Activated T-cell treated with anti-CD3 and anti-CD28 coated beads, Interleukin-2, amount 50 U/mL, for 4 hours (primary cell): ENCODE measurements at regions not wholly inside any gene's neighbourhood (a gene's known extent, or its start where the extent isn't known, plus 50 kb on each side); places are given as distances from the start of the nearest gene placed in this dataset.

Experiments
- ATAC-seq, 2 donors: fragments of 200-7000 bp; cut with Tn5 transposase; one replicate each; pipeline ENCODE4 v1.10.0; 2021
- DNase-seq: peaks from one replicate; pipeline ENCODE4 v3.0.0-alpha.2; 2020
- H3K27me3 Mint-ChIP-seq: one replicate; pipeline ENCODE4 v1.8.0; 2021; ENCODE audit warnings: low read depth, mixed read lengths
- H3K36me3 Mint-ChIP-seq: one replicate; pipeline ENCODE4 v1.8.0; 2022; ENCODE audit warnings: mixed read lengths; ENCODE audit not compliant: insufficient read depth
- H3K4me1 Mint-ChIP-seq: one replicate; pipeline ENCODE4 v1.8.0; 2021; ENCODE audit warnings: low read depth, mixed read lengths
- H3K4me3 Mint-ChIP-seq: one replicate; pipeline ENCODE4 v1.8.0; 2021; ENCODE audit warnings: mild to moderate bottlenecking, moderate library complexity, mixed read lengths
- H3K9me3 Mint-ChIP-seq: one replicate; pipeline ENCODE4 v1.8.0; 2021; ENCODE audit warnings: mixed read lengths

- Mint-ChIP-seq H3K4me3 (no peak overlapping the region), H3K4me1 (no peaks in the 10 kb centered on the region), H3K36me3 (no peaks in the 10 kb centered on the region), H3K9me3 (peaks cover 3% of the 10 kb centered on the region), H3K27me3 (no peaks in the 10 kb centered on the region)
- DNase-seq, result no peak
- no peak for ATAC-seq
Observed at GRCh38 chr13:73610799-73611592, 523.2 kb downstream of the KLF12 start.

GRCh38 chr13:73608711-73609485 is 525.3 kb downstream of the KLF12 start:
- ATAC-seq, result no peak
- H3K27me3 Mint-ChIP-seq, result no peaks in the 10 kb centered on the region
- no peak overlapping the region for H3K4me3 Mint-ChIP-seq
- H3K36me3 Mint-ChIP-seq, result no peaks in the 10 kb centered on the region
- peaks cover 3% of the 10 kb centered on the region for H3K9me3 Mint-ChIP-seq
- no peaks in the 10 kb centered on the region for H3K4me1 Mint-ChIP-seq
- no peak for DNase-seq

DNA sequence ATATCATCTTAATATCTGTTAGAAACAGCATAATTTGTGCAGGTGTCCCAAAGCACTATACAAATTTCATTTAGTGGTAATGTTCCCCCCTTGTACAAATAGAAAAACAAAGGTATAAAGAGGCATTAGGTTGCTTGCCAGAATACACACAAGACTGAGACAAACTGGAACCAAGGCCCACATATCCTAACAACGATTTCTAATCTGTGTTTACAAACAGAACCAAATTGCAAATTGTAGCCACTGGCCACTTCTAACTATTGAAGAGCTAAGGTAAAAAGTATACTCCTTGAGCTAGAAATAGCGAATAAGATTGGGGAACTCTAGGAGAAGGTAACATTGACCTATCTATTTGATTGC is 526.1 kb downstream of the KLF12 start:
- Mint-ChIP-seq H3K9me3 (peaks cover 3% of the 10 kb centered on the region), H3K4me1 (no peaks in the 10 kb centered on the region), H3K4me3 (no peak overlapping the region)

DNA sequence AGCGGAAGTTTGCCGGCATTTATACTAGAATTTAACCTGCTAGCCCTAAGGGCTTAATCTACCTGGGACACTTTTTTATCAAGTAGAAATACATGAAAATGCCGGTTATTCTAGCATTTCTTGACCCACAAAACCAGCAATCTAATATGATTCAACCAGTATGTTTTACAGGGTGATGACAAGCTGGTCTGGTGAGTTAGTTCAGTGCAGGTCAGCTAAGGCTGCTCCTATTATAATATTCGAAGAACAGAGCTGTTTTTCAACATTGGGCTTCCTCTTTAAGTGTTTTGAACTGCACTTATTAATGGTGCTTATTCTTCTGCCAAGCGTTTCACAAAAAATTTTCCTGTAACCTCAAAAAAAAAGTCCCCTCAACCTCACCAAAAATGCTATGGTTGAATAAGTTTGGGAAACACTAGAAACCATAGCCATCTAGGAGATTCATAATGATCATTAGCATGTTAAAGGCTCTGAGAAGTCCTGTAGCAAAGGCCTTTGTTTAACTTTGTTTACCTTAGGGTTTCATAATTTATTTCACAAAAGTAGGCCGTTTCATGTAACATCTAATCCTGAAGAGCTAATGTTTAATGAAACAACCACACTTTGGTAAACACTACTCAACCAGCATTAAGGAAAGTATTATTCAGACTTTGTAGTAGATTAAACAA is 526.6 kb downstream of the KLF12 start:
- H3K4me3 Mint-ChIP-seq, result no peak overlapping the region
- no peak for ATAC-seq
- no peaks in the 10 kb centered on the region for H3K36me3 Mint-ChIP-seq

More for the DNA sequence above, 526.1 kb downstream of the KLF12 start:
- ATAC-seq, result no peak
- no peak for DNase-seq
- H3K36me3 Mint-ChIP-seq, result no peaks in the 10 kb centered on the region
- H3K27me3 Mint-ChIP-seq, result no peaks in the 10 kb centered on the region

GRCh38 chr13:73603646-73604045 is 530.6 kb downstream of the KLF12 start:
- no peak for DNase-seq
- no peaks in the 10 kb centered on the region for H3K36me3 Mint-ChIP-seq
- H3K4me1 Mint-ChIP-seq, result peaks cover 3% of the 10 kb centered on the region
- H3K9me3 Mint-ChIP-seq, result peaks cover 4% of the 10 kb centered on the region
- no peak overlapping the region for H3K4me3 Mint-ChIP-seq
- ATAC-seq, result no peak
- peaks cover 2% of the 10 kb centered on the region for H3K27me3 Mint-ChIP-seq

More for the DNA sequence above, 526.6 kb downstream of the KLF12 start:
- Mint-ChIP-seq H3K4me1 (peaks cover under 1% of the 10 kb centered on the region), H3K27me3 (no peaks in the 10 kb centered on the region), H3K9me3 (peaks cover 2% of the 10 kb centered on the region)
- no peak for DNase-seq

- ATAC-seq, result peak; percentile 41 to 55
- Mint-ChIP-seq H3K9me3 (peaks cover 4% of the 10 kb centered on the region), H3K4me3 (no peak overlapping the region), H3K4me1 (peaks cover 3% of the 10 kb centered on the region), H3K27me3 (peaks cover 2% of the 10 kb centered on the region), H3K36me3 (no peaks in the 10 kb centered on the region)
- no peak for DNase-seq
Observed at GRCh38 chr13:73602295-73602694, 531.9 kb downstream of the KLF12 start.

DNA sequence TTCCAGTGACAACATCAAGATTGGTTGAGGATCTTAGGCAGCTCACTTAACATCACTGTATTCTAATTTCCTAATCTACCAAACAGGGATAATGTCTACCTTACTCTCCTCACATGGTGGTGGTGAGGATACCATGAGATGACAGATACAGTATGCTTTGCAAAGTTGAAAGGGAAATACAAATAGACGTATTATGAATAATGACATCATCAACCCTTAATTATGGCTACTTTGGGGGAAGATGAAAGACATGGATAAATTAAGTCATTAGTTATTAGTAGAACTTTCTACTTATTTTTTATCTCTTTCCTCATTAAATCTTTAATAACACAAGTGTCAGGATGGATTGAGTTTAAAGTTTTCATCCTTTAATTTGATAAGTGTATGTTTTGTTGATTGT is 532.5 kb downstream of the KLF12 start:
- Mint-ChIP-seq H3K27me3 (peaks cover 2% of the 10 kb centered on the region), H3K9me3 (peaks cover 4% of the 10 kb centered on the region), H3K36me3 (no peaks in the 10 kb centered on the region), H3K4me3 (no peak overlapping the region), H3K4me1 (peaks cover 3% of the 10 kb centered on the region)
- DNase-seq, result no peak
- no peak for ATAC-seq

DNA sequence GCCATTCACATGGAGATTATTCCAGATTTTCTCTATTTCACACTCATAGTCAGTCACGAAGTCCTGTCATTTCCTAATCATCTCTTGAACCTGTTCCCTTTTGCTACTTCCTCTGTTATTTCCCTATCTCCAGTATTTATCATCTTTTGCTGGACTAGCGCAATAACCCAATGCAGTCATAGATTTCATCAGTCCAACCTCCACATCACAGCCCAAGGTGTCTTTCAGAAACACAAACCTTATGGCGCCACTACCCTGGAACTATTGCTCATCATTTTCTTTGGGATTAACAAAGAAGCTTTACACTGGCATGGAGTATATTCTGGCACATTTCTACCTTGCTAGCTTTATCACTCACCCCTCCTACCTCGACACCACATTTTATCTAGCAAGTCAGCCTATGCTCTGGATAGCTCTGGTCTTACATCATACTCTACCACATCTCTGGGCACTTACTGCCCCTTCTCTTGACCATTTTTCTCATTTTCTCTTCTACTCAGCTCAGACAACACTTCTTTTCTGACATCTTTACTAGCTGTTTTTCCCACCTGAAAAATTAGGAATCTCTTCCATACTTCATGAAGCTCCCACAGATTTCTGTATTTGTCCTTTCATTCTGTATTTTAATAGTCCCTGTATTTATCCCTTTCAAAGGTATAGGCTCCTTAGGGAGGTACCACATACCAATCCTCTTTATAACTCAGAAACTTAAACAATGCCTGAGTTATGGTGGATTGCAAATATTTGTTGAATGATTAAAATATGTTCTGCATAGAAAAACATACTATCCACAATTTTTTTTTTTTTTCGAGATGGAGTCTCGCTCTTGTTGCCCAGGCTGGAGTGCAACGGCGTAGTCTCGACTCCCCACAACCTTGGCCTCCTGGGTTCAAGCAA is 534.7 kb downstream of the KLF12 start:
- DNase-seq (no peak), ATAC-seq (no peak)
- peaks cover 2% of the 10 kb centered on the region for H3K27me3 Mint-ChIP-seq
- H3K9me3 Mint-ChIP-seq, result peaks cover 4% of the 10 kb centered on the region
- H3K4me1 Mint-ChIP-seq, result peaks cover 12% of the 10 kb centered on the region
- no peaks in the 10 kb centered on the region for H3K36me3 Mint-ChIP-seq
- H3K4me3 Mint-ChIP-seq, result no peak overlapping the region

- Mint-ChIP-seq H3K4me1 (peaks cover 12% of the 10 kb centered on the region), H3K27me3 (peaks cover 2% of the 10 kb centered on the region), H3K9me3 (peaks cover 4% of the 10 kb centered on the region), H3K36me3 (no peaks in the 10 kb centered on the region), H3K4me3 (no peak overlapping the region)
- ATAC-seq (no peak), DNase-seq (no peak)
Observed at GRCh38 chr13:73598020-73598712, 536.0 kb downstream of the KLF12 start.

DNA sequence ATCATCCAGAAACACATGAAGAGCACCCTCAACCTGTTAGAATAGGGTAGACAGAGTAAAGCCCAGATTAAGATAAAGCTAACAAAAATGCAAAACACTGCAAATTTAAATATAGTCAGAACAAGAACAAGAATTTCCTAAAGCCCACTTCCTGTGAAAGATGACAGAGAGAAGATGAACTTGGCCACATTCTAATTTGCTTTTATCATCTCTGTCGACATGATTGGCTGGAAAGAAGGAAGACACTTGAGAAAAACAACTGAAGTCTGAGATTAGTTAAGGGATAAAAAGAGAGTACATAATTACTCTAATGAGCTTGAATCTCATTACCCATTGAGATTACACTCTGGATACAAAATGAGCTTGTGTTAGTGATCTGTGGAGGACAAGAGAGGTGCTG is 537.6 kb downstream of the KLF5 start:
- H3K36me3 Mint-ChIP-seq, result no peaks in the 10 kb centered on the region
- H3K4me3 Mint-ChIP-seq, result no peak overlapping the region
- H3K27me3 Mint-ChIP-seq, result peaks cover 2% of the 10 kb centered on the region
- no peaks in the 10 kb centered on the region for H3K9me3 Mint-ChIP-seq
- H3K4me1 Mint-ChIP-seq, result peaks cover 9% of the 10 kb centered on the region
- ATAC-seq, result peak; percentile 34 to 56
- no peak for DNase-seq

DNA sequence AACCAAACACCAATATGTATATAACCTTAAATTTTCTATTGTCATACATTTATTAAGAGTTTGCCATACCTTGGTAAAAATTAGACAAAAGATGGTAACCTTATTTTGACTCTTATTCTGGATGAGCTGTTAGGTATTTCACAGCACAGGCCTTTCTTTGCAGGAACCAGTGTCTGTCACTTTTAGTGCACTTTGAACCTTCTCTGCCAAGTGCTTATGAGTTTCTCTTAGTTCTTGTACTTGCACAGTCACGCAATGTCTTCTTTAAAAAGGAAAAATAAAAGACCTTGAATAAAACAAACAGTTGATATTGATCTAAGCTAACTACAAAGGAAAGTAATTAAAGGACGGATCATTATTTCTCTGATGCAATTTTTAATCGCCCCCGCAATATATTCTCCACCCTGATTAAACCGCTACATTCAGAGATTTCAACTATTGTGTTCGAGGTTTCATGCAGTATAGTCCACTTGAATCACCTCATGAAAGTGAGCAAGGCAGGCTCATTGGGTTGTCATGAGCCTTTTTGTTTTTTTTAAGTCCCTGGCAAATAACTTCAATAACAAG is 534.5 kb downstream of the KLF5 start:
- DNase-seq (no peak), ATAC-seq (no peak)
- H3K4me3 Mint-ChIP-seq, result no peak overlapping the region
- no peaks in the 10 kb centered on the region for H3K36me3 Mint-ChIP-seq
- peaks cover 9% of the 10 kb centered on the region for H3K4me1 Mint-ChIP-seq
- no peaks in the 10 kb centered on the region for H3K9me3 Mint-ChIP-seq
- H3K27me3 Mint-ChIP-seq, result no peaks in the 10 kb centered on the region

DNA sequence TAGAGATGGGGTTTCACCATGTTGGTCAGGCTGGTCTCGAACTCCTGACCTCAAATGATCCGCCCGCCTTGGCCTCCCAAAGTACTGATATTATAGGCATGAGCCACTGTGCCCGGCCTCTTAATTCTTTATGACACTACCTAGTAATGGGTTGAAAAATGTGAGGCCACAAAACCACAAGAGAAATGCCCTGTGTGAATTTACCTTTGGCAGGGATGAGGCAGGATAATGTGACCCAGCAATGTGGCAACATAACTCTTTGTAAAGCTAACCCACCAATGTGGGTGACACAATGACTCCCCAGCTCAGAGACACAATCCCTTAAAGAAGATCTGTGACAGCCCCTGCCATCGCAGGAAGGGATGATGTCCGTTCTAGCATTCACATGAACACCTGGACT is 533.1 kb downstream of the KLF5 start:
- no peaks in the 10 kb centered on the region for H3K9me3 Mint-ChIP-seq
- DNase-seq (no peak), ATAC-seq (no peak)
- H3K27me3 Mint-ChIP-seq, result no peaks in the 10 kb centered on the region
- H3K36me3 Mint-ChIP-seq, result no peaks in the 10 kb centered on the region
- no peak overlapping the region for H3K4me3 Mint-ChIP-seq
- peaks cover 9% of the 10 kb centered on the region for H3K4me1 Mint-ChIP-seq

DNA sequence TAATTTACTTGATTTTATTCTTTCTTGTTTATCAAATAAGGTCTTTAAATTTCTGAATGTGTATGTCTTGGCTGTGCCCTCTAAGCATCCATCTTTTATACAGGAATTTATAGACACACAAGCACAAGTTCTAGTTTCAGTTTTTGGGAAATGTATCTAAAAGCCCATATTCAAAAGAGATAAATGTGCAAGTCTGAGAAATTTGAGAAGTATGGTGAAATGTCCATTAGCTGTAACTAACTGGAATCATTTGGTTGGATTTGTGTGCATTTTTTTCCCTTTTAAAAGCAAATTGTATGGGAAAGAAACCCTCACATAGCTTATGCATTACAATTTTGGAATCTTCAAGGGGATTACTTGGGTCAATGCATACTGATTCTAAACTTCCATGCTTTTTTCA is 532.0 kb downstream of the KLF5 start:
- no peak for DNase-seq

More for the DNA sequence above, 532.0 kb downstream of the KLF5 start:
- peaks cover 2% of the 10 kb centered on the region for H3K4me1 Mint-ChIP-seq
- no peaks in the 10 kb centered on the region for H3K9me3 Mint-ChIP-seq
- no peaks in the 10 kb centered on the region for H3K27me3 Mint-ChIP-seq
- no peak overlapping the region for H3K4me3 Mint-ChIP-seq
- ATAC-seq, result no peak
- no peaks in the 10 kb centered on the region for H3K36me3 Mint-ChIP-seq
